Suprapubic skin (tissue), 4 donors: ENCODE measurements at regions not wholly inside any gene's neighbourhood (a gene's known extent, or its start where the extent isn't known, plus 50 kb on each side); places are given as distances from the start of the nearest gene placed in this dataset.

Experiments used
- CTCF ChIP-seq, 2 donors: fragments of 200-600 bp in 1 of 2; fragments of 450-650 bp in 1 of 2; sonication (generic) in 1 of 2; IDR thresholded peaks; one replicate each; pipeline ENCODE4 v1.5.1; 2016 to 2019; ENCODE audit warnings: antibody characterized with exemption in 2 of 2, mild to moderate bottlenecking in 1 of 2, moderate library complexity in 1 of 2
- POLR2A ChIP-seq, 2 donors: fragments of 450-650 bp; IDR thresholded peaks; one replicate each; pipeline ENCODE4 v1.6.1; 2017; ENCODE audit warnings: antibody characterized with exemption in 2 of 2, mild to moderate bottlenecking in 2 of 2, moderate library complexity in 2 of 2
- POLR2AphosphoS5 ChIP-seq, 3 donors: sonication (generic); formaldehyde crosslinking; IDR thresholded peaks; one replicate each; pipeline ENCODE4 v1.6.1; 2017; ENCODE audit warnings: antibody characterized with exemption in 3 of 3

GRCh38 chr12:88908345-88908744 lies 328.1 kb upstream of the KITLG start:
- TF ChIP-seq POLR2A (IDR thresholded peaks at IDR 0.05): no peak
- TF ChIP-seq CTCF (IDR thresholded peaks at IDR 0.05): no peak
- TF ChIP-seq POLR2AphosphoS5 (IDR thresholded peaks at IDR 0.05): no peak
